HG03571 (cell line): ENCODE measurements at regions not wholly inside any gene's neighbourhood (a gene's known extent, or its start where the extent isn't known, plus 50 kb on each side); places are given as distances from the start of the nearest gene placed in this dataset.
A peak's percentile ranks its signal among the peaks of the same experiment; 100 is the strongest.

Experiments used
- ATAC-seq: cut with Tn5 transposase; IDR thresholded peaks from one replicate; pipeline ENCODE4 v1.9.1; 2021; ENCODE audit not compliant: unreplicated experiment

GRCh38 chr13:76024151-76024550 is 388.0 kb downstream of the LMO7 start:
- no peak for ATAC-seq

- ATAC-seq: no peak
Observed at GRCh38 chr13:76023652-76024051, 387.5 kb downstream of the LMO7 start.

- no peak for ATAC-seq
Observed at GRCh38 chr13:76020421-76020955, 384.4 kb downstream of the LMO7 start.

- no peak for ATAC-seq
Observed at GRCh38 chr13:76019421-76020044, 383.4 kb downstream of the LMO7 start.

GRCh38 chr13:76017861-76018556 is 381.9 kb downstream of the LMO7 start:
- ATAC-seq: no peak

GRCh38 chr13:76016799-76017400 is 380.8 kb downstream of the LMO7 start:
- ATAC-seq: peak; percentile 67

GRCh38 chr13:76014406-76015318 is 378.5 kb downstream of the LMO7 start:
- ATAC-seq: no peak

GRCh38 chr13:76012091-76012721 is 376.1 kb downstream of the LMO7 start:
- no peak for ATAC-seq

GRCh38 chr13:76009267-76009890 is 373.2 kb downstream of the LMO7 start:
- peak; percentile 46 for ATAC-seq

GRCh38 chr13:76004416-76004815 is 368.3 kb downstream of the LMO7 start:
- ATAC-seq: no peak

GRCh38 chr13:76000131-76000530 is 364.0 kb downstream of the LMO7 start:
- ATAC-seq: no peak

- ATAC-seq: no peak
Observed at GRCh38 chr13:75996582-75996981, 360.5 kb downstream of the LMO7 start.

- ATAC-seq: no peak
Observed at GRCh38 chr13:75995966-75996365, 359.8 kb downstream of the LMO7 start.

GRCh38 chr13:75993823-75994222 is 357.7 kb downstream of the LMO7 start:
- ATAC-seq: no peak

GRCh38 chr13:75993241-75993640 is 357.1 kb downstream of the LMO7 start:
- no peak for ATAC-seq

GRCh38 chr13:75986818-75987217 is 350.7 kb downstream of the LMO7 start:
- ATAC-seq: peak; percentile 99

GRCh38 chr13:75985132-75985531 is 349.0 kb downstream of the LMO7 start:
- no peak for ATAC-seq

GRCh38 chr13:75978818-75979217 is 342.7 kb downstream of the LMO7 start:
- ATAC-seq: no peak

GRCh38 chr13:75968103-75968838 is 332.1 kb downstream of the LMO7 start:
- ATAC-seq: no peak
